PFSK-1 (cell line): ENCODE measurements at regions not wholly inside any gene's neighbourhood (a gene's known extent, or its start where the extent isn't known, plus 50 kb on each side); places are given as distances from the start of the nearest gene placed in this dataset.

ENCODE experiments used
- FOXP2 ChIP-seq: optimal IDR thresholded peaks from 2 replicates; pipeline ENCODE3; 2011; ENCODE audit warnings: borderline replicate concordance, control low read depth, inconsistent platforms; ENCODE audit not compliant: insufficient read depth; ENCODE audit errors: extremely low read length, extremely low read depth
- POLR2AphosphoS5 ChIP-seq: IDR thresholded peaks from 2 replicates; pipeline ENCODE4 v1.6.1; 2012; ENCODE audit warnings: low read depth, mild to moderate bottlenecking, control low read depth, low read length, moderate library complexity
- REST ChIP-seq, 2 experiments: IDR thresholded peaks; 2 replicates each; pipeline versions ENCODE4 v1.6.1 to v1.8.0; 2011 to 2012; ENCODE audit warnings: low read depth in 2 of 2, low read length in 2 of 2, control low read depth in 1 of 2, inconsistent platforms in 1 of 2, mild to moderate bottlenecking in 1 of 2, moderate library complexity in 1 of 2; ENCODE audit not compliant: insufficient read depth in 1 of 2
- SIN3A ChIP-seq: IDR thresholded peaks from 2 replicates; pipeline ENCODE4 v1.6.1; 2012; ENCODE audit warnings: mild to moderate bottlenecking, low read length, moderate library complexity, borderline replicate concordance; ENCODE audit not compliant: insufficient read depth
- TAF1 ChIP-seq: IDR thresholded peaks from 2 replicates; pipeline ENCODE4 v1.6.1; 2012; ENCODE audit warnings: low read length, control low read depth, borderline replicate concordance; ENCODE audit not compliant: insufficient read depth

- TF ChIP-seq TAF1: no peak
- no peak for TF ChIP-seq POLR2AphosphoS5
- no peak for TF ChIP-seq SIN3A
- TF ChIP-seq FOXP2: no peak
Observed at GRCh38 chr13:106369858-106370257, 165.6 kb downstream of the EFNB2 start.

DNA sequence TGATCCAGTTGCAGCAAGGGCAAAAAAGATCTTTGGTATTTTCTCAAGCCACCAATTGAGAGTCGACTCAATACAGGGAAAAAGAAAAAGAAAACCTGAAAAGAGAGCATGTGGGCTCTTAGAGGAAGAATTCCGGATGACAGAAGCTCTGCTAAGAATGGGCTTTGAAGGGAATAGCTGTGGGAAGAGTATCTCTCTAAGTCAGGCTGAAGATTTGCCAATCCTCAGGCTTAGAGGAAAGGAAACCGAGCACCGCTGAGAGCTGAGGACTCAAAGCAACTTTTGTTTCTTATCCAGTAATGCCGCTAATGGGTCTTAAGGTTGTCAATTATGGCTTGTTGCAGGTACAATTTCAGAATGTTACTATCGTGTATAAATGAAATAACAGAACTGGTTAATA lies 166.4 kb downstream of the EFNB2 start:
- TF ChIP-seq FOXP2 (no peak), SIN3A (no peak), POLR2AphosphoS5 (no peak), TAF1 (no peak), REST (IDR thresholded peaks at IDR 0.05; ENCODE audit: insufficient read depth in 1 of 2, low read depth in 2 of 2, low read length in 2 of 2) (no peak)

DNA sequence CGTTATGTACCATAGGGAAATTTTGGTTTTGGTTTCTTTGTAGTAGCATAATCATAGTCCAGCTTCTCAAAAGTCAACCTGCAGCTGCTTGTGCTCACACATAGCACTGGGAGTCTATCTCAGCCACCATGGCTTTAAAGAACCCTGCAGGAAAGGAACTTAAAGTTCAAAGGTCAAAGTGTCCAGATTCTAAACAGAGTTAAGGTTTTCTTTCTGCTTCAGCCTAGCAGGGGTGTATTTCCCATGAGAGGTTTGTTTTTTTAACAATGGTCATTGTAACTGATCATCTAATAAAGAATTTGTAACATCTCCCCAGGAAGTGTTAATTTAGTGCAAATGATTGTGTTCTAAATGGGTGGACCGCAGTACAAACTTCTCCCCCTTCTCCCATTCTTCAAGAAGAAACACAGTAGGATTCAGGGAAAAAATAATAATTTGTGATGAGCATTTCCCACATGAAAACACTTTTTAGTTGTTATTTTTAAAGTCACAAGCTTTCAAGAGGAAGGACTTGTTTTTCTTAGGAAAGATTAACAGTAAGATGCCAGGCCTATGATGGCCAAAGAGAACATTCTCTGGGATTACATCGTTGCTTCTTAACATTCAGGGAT lies 168.0 kb downstream of the EFNB2 start:
- TF ChIP-seq POLR2AphosphoS5 (no peak), REST (IDR thresholded peaks at IDR 0.05; ENCODE audit: insufficient read depth in 1 of 2, low read depth in 2 of 2, low read length in 2 of 2) (no peak)

DNA sequence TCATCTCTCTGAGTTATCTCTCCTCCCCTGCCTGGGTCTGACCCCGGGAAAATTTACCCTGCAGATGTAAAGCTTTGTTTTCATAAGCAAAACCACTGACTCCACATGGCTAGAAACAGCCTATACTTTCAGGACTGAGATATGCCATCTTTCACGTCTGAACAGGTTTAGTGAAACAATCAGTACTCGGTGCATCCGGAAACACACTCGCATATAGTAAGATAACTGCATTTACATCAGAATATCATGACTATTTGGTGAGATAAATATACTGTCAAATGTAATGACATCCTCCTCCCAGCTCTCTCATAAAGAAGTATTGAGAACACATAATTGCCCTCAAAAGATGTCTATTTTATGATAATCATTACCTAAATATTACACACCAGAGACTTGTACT lies 172.8 kb downstream of the EFNB2 start:
- TF ChIP-seq SIN3A (no peak), FOXP2 (no peak), POLR2AphosphoS5 (no peak), TAF1 (no peak), REST (IDR thresholded peaks at IDR 0.05; ENCODE audit: insufficient read depth in 1 of 2, low read depth in 2 of 2, low read length in 2 of 2) (no peak)

DNA sequence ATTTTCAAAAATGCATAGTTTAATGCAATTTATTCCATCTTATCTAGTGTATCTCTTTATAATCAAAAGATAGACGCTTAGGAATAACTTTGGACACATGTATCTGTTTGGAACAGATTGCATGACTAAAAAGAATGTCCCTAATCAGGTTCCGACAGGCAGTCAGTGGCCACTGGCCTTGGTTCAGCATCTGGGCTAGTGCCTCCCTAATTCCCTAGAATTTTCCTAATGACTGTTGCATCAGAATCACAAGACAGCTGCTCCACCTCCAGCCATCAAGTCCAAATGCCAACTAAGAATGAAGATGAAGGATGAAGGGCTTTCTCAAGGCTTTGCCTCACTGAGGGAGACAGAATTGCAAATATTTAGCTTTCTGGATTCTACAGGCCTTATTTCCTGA lies 173.8 kb downstream of the EFNB2 start:
- TF ChIP-seq POLR2AphosphoS5: no peak
- no peak for TF ChIP-seq SIN3A
- no peak for TF ChIP-seq FOXP2

DNA sequence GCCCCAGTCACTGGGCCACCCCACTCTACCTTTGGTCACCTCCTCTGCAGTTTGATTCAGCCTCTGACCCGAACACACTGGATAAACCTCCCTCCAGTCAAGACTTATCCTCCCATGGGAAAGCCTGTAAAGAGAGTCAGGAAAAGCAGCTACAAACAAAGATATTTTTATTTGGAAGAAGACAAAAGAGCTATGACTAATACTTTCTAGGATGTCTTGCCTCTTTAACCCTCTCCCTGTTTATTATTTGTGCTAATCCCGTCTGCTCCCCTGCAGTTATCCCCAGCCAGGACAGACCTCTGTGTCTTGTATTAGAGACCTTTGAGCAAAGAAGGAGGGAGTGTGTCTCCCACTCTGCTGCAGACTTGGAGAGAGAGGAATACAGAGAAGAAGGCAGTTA lies 178.3 kb downstream of the EFNB2 start:
- no peak for TF ChIP-seq REST (IDR thresholded peaks at IDR 0.05; ENCODE audit: insufficient read depth in 1 of 2, low read depth in 2 of 2, low read length in 2 of 2)
